B cell (primary cell): ENCODE measurements at regions not wholly inside any gene's neighbourhood (a gene's known extent, or its start where the extent isn't known, plus 50 kb on each side); places are given as distances from the start of the nearest gene placed in this dataset.
"Not testable (repeated sequence)": the region's sequence is repeated elsewhere in the genome, so short reads cannot be mapped to it uniquely, and the experiment has no call there.

Experiments used
- ATAC-seq: fragments of 200-7000 bp; cut with Tn5 transposase; one replicate; pipeline ENCODE4 v1.10.0; 2021; ENCODE audit warnings: low read depth, mild to moderate bottlenecking, moderate number of reproducible peaks, moderate library complexity
- CTCF ChIA-PET: fragments of 350-600 bp; sonication (Branson Sonifier 250); formaldehyde crosslinking; loops from one replicate; lab custom pipeline; 2021; ENCODE audit warnings: antibody characterized with exemption, inconsistent platforms; lab: Charles Lee
- POLR2A ChIA-PET: fragments of 350-600 bp; sonication (Branson Sonifier 250); formaldehyde crosslinking; loops from one replicate; lab custom pipeline; 2021; ENCODE audit warnings: antibody characterized with exemption; lab: Charles Lee
- DNase-seq: peaks from one replicate; pipeline ENCODE4 v3.0.0; 2013
- H2AFZ ChIP-seq: 2 replicates; pipeline ENCODE4 v1.6.1; 2012; ENCODE audit warnings: mild to moderate bottlenecking, low read depth, low read length; ENCODE audit not compliant: insufficient read depth, poor library complexity, severe bottlenecking
- H3K27ac ChIP-seq, 2 donors: 1 replicate in 1 of 2; 2 replicates in 1 of 2; pipeline ENCODE4 v1.5.1; 2012 to 2013; ENCODE audit warnings: low read length in 2 of 2, mild to moderate bottlenecking in 2 of 2, moderate library complexity in 1 of 2
- H3K27me3 ChIP-seq, 4 experiments: fragments of 200-600 bp in 1 of 4; sonication (generic) in 1 of 4; replicated peaks in 1 of 4; 1 replicate in 2 of 4; 2 replicates in 2 of 4; pipeline versions ENCODE4 v1.6.1 to v1.7.0; 2013 to 2016; ENCODE audit warnings: low read length in 3 of 4, mild to moderate bottlenecking in 2 of 4, mixed read lengths in 1 of 4, moderate library complexity in 1 of 4; ENCODE audit not compliant: insufficient read depth in 4 of 4, control insufficient read depth in 3 of 4; ENCODE audit errors: control extremely low read depth in 1 of 4
- H3K36me3 ChIP-seq, 2 experiments: replicated peaks in 1 of 2; 1 replicate in 1 of 2; 2 replicates in 1 of 2; pipeline versions ENCODE4 v1.6.1 to v1.7.1; 2013; ENCODE audit warnings: low read length in 1 of 2; ENCODE audit not compliant: insufficient read depth in 2 of 2, control insufficient read depth in 1 of 2; ENCODE audit errors: control extremely low read depth in 1 of 2, extremely low read depth in 1 of 2
- H3K4me1 ChIP-seq, 2 donors: fragments of 200-600 bp in 1 of 2; sonication (generic) in 1 of 2; 1 replicate in 1 of 2; 2 replicates in 1 of 2; pipeline versions ENCODE4 v1.5.1 to v1.6.1; 2013 to 2017; ENCODE audit warnings: low read length in 2 of 2; ENCODE audit not compliant: control insufficient read depth in 2 of 2, insufficient read depth in 2 of 2
- H3K4me2 ChIP-seq: replicated peaks from 2 replicates; pipeline ENCODE3; 2012; ENCODE audit warnings: mild to moderate bottlenecking, low read depth, low read length; ENCODE audit not compliant: poor library complexity, severe bottlenecking
- H3K4me3 ChIP-seq, 5 experiments: fragments of 200-600 bp in 1 of 5; sonication (generic) in 1 of 5; 1 replicate in 3 of 5; 2 replicates in 2 of 5; pipeline versions ENCODE4 v1.5.1 to v1.7.0; 2011 to 2016; ENCODE audit warnings: low read length in 4 of 5, mild to moderate bottlenecking in 4 of 5, low read depth in 2 of 5, control low read depth in 1 of 5, moderate library complexity in 1 of 5; ENCODE audit not compliant: insufficient read depth in 1 of 5; ENCODE audit errors: control extremely low read depth in 1 of 5, extremely low read depth in 1 of 5
- H3K79me2 ChIP-seq: fragments of 200-600 bp; sonication (generic); one replicate; pipeline ENCODE4 v1.6.0; 2016; ENCODE audit warnings: low read length; ENCODE audit not compliant: control insufficient read depth, insufficient read depth
- H3K9ac ChIP-seq: fragments of 200-600 bp; sonication (generic); 2 replicates; pipeline ENCODE4 v1.6.1; 2017; ENCODE audit warnings: mild to moderate bottlenecking, low read length, moderate library complexity
- H3K9me3 ChIP-seq, 3 donors: one replicate each; pipeline versions ENCODE4 v1.6.1 to v1.7.1; 2013; ENCODE audit warnings: low read length in 2 of 3; ENCODE audit not compliant: control insufficient read depth in 2 of 3, insufficient read depth in 1 of 3; ENCODE audit errors: control extremely low read depth in 1 of 3
- H4K20me1 ChIP-seq: 2 replicates; pipeline ENCODE4 v1.6.0; 2012; ENCODE audit warnings: mild to moderate bottlenecking, low read length; ENCODE audit not compliant: insufficient read depth, control insufficient read depth, poor library complexity, severe bottlenecking
- H3K27ac Mint-ChIP-seq: one replicate; pipeline ENCODE4 v1.8.0; 2021; ENCODE audit warnings: mixed read lengths
- H3K27me3 Mint-ChIP-seq: one replicate; pipeline ENCODE4 v1.8.0; 2021; ENCODE audit warnings: mixed read lengths
- H3K4me1 Mint-ChIP-seq: one replicate; pipeline ENCODE4 v1.8.0; 2021; ENCODE audit warnings: mixed read lengths
- H3K4me3 Mint-ChIP-seq: one replicate; pipeline ENCODE4 v1.8.0; 2021; ENCODE audit warnings: mixed read lengths
- H3K9me3 Mint-ChIP-seq: one replicate; pipeline ENCODE4 v1.8.0; 2022; ENCODE audit warnings: mixed read lengths; ENCODE audit not compliant: insufficient read depth
- WGBS: methylation state at CpG from one replicate; pipeline ENCODE4 v1.1.5; 2013; ENCODE audit warnings: missing lambda C conversion rate; ENCODE audit not compliant: insufficient coverage; 5-methylcytosine and 5-hydroxymethylcytosine counted together
- intact Hi-C: fragments of 100-400 bp; cut with micrococcal nuclease; formaldehyde crosslinking; loops from one replicate; pipeline ENCODE4 v1.10.0; 2022

DNA sequence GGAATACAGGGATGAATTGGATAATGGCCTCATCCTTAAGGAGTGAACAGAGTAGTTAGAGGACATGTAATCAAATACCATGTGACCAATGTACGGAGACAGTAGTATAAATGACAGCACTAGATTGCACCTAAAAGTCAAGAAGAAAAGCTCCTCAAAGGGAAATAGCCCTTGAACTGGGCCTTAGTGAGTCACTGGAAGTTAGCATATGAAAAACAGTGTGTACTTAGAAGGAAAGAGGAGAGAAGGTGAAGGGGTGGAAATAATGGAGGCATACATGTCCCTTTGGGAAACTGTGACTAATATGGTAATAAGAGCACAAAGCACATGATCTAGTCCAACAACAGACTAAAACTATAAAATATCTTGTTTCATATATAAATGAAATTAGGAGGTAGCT, 84.9 kb upstream of the FAM25C start:
- CTCF ChIA-PET, H3K4me3 ChIP-seq, H3K9me3 Mint-ChIP-seq, H3K9me3 ChIP-seq, H3K27me3 ChIP-seq, H3K27ac Mint-ChIP-seq, H3K27ac ChIP-seq, intact Hi-C loops, H3K27me3 Mint-ChIP-seq, ATAC-seq, H3K4me1 Mint-ChIP-seq, H3K4me3 Mint-ChIP-seq, DNase-seq, H3K4me1 ChIP-seq, H4K20me1 ChIP-seq, POLR2A ChIA-PET, H3K9ac ChIP-seq, H3K36me3 ChIP-seq, H3K4me2 ChIP-seq, H2AFZ ChIP-seq, H3K79me2 ChIP-seq: not testable (repeated sequence)
- no CpG with 5 or more reads among the region's 1 CpG for WGBS

DNA sequence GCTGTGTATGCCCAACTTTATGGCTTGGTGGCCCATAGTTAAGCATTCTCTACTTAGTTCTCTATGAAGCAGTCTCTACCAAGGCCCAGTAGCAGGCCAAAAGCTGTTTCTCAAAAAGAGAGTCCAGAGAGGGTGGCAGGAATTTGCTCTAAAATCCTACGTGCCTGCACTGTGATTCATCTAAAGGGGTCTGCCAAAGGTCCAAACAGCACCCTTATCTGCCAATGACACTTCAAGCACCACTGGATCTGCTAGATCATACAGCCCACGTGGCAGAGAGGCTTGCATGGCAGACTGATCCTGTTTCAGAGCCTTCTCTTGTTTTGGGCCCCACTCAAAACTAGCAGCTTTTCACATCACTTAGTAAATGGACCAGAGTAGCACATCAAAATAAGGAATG, 71.6 kb upstream of the FAM25C start:
- H3K27me3 Mint-ChIP-seq, CTCF ChIA-PET, H2AFZ ChIP-seq, H3K9me3 Mint-ChIP-seq, H3K27ac ChIP-seq, H3K9ac ChIP-seq, H3K4me3 Mint-ChIP-seq, ATAC-seq, H3K9me3 ChIP-seq, H3K4me3 ChIP-seq, H4K20me1 ChIP-seq, POLR2A ChIA-PET, H3K36me3 ChIP-seq, H3K27ac Mint-ChIP-seq, H3K27me3 ChIP-seq, H3K79me2 ChIP-seq, H3K4me1 Mint-ChIP-seq, H3K4me2 ChIP-seq, H3K4me1 ChIP-seq, DNase-seq, intact Hi-C loops: not testable (repeated sequence)
- no CpG with 5 or more reads among the region's 2 CpGs for WGBS

DNA sequence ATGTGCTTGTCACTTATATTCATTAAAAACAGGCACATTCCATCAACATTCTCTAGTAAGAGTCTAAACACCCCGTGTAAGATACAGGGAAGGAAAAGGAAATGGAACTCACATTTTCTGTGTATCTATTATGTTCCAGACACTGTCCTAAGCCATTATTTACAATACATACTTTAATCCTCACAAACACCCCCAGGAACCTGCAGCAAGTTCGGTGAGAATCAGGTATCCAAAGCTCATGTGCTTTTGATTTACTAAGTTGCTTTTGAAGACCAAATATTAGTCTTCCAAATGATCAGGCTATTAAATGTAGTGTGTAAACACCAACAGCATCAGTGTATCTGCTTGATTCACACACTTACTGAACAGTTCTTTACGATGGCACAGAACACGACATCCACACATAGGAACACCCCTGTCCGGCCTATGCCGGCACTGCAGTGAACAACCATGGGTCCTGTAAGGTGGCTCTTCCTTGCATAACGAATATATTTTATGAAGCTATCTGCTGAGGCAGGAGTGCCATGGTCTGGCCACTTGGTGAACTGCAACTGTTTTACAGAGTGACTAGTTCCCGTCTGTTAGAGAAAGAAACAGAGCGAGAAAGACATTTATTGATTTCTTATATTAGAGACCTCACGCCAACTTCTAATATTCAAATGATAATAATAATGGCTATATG, 64.5 kb upstream of the FAM25C start:
- H3K9me3 Mint-ChIP-seq, intact Hi-C loops, H3K4me2 ChIP-seq, H3K27me3 Mint-ChIP-seq, H3K9me3 ChIP-seq, H3K4me1 ChIP-seq, H3K4me3 ChIP-seq, H2AFZ ChIP-seq, H3K36me3 ChIP-seq, H3K27me3 ChIP-seq, H3K27ac ChIP-seq, CTCF ChIA-PET, H3K27ac Mint-ChIP-seq, H3K79me2 ChIP-seq, H3K4me3 Mint-ChIP-seq, H4K20me1 ChIP-seq, H3K4me1 Mint-ChIP-seq, POLR2A ChIA-PET, DNase-seq, H3K9ac ChIP-seq: not testable (repeated sequence)
- peak; percentile 58 for ATAC-seq
- no CpG with 5 or more reads among the region's 10 CpGs for WGBS

DNA sequence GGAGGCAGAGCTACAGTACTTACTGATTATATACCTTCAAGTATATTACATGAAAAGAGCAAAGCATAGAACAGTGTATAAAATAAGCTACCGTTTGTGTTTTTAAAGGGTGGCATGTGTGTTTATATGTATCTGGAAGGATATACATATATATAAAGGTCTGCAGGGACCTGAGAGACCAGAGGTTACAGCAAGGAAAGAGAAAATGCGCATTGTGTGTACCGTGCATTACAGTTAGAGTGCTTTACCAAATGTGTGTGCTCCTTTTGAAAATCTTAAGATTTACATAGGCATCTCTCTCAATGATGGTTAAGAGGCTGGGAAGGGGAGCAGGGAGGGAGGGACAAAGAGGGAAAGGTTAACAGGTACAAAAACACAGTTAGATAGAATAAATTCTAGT, 55.8 kb upstream of the FAM25C start:
- POLR2A ChIA-PET, H3K4me1 ChIP-seq, H3K27me3 Mint-ChIP-seq, CTCF ChIA-PET, H4K20me1 ChIP-seq, H3K79me2 ChIP-seq, H3K4me2 ChIP-seq, H3K27ac ChIP-seq, H3K4me3 Mint-ChIP-seq, H2AFZ ChIP-seq, H3K27me3 ChIP-seq, ATAC-seq, H3K4me1 Mint-ChIP-seq, H3K4me3 ChIP-seq, H3K9ac ChIP-seq, DNase-seq, intact Hi-C loops, H3K27ac Mint-ChIP-seq, H3K36me3 ChIP-seq, H3K9me3 Mint-ChIP-seq, H3K9me3 ChIP-seq: not testable (repeated sequence)
- WGBS: no CpG with 5 or more reads among the region's 3 CpGs
